AG04449 (cell line): ENCODE measurements at regions not wholly inside any gene's neighbourhood (a gene's known extent, or its start where the extent isn't known, plus 50 kb on each side); places are given as distances from the start of the nearest gene placed in this dataset.

Experiments used
- CTCF ChIA-PET: fragments of 350-600 bp; formaldehyde crosslinking; extraction: SDS; loops from one replicate; lab custom pipeline; 2021; ENCODE audit warnings: antibody characterized with exemption; lab: Yijun Ruan, JAX
- POLR2A ChIA-PET: fragments of 400-600, 350-600 bp; formaldehyde crosslinking; extraction: SDS; loops from one replicate; lab custom pipeline; 2020; ENCODE audit warnings: antibody characterized with exemption, inconsistent platforms; lab: Yijun Ruan, JAX
- DNase-seq: peaks from one replicate; pipeline ENCODE4 v3.0.0-alpha.2; 2010; ENCODE audit warnings: low read depth, low spot score
- H3K4me3 ChIP-seq: 2 replicates; pipeline ENCODE4 v1.5.1; 2011; ENCODE audit warnings: low read depth, mild to moderate bottlenecking, control low read depth, low read length
- CTCF ChIP-seq: IDR thresholded peaks from one replicate; pipeline ENCODE4 v1.5.1; 2011; ENCODE audit warnings: mild to moderate bottlenecking, moderate library complexity, low read length, control low read depth, inconsistent platforms; ENCODE audit not compliant: insufficient read depth; ENCODE audit errors: missing control alignments

- no peak overlapping the region; the same call in 1 of the 2 replicates for H3K4me3 ChIP-seq
- TF ChIP-seq CTCF = no peak
- POLR2A ChIA-PET = no interaction called here
- DNase-seq = no peak
- CTCF ChIA-PET = no interaction called here
These were observed 79.6 kb upstream of the CDH11 start for GRCh38 chr16:65201511-65201910.

- no peak overlapping the region for H3K4me3 ChIP-seq
- ChIA-PET CTCF (no interaction called here), POLR2A (no interaction called here)
- DNase-seq = no peak
- TF ChIP-seq CTCF = no peak
These were observed 79.0 kb upstream of the CDH11 start for GRCh38 chr16:65200857-65201256.

GRCh38 chr16:65200156-65200773, 78.4 kb upstream of the CDH11 start:
- ChIA-PET POLR2A (no interaction called here), CTCF (no interaction called here)
- H3K4me3 ChIP-seq = no peak overlapping the region
- TF ChIP-seq CTCF = no peak
- DNase-seq = no peak

- H3K4me3 ChIP-seq = no peak overlapping the region
- no peak for TF ChIP-seq CTCF
- CTCF ChIA-PET = no interaction called here
- no peak for DNase-seq
- POLR2A ChIA-PET = interaction anchor here (0.6 kb wide), 1 partner anchor 28 kb away, joined by 3 read pairs; no protein-coding TSS in a partner anchor
These were observed 74.7 kb upstream of the CDH11 start for GRCh38 chr16:65196420-65197075.

GRCh38 chr16:65195998-65196397, 74.1 kb upstream of the CDH11 start:
- no peak for TF ChIP-seq CTCF
- ChIA-PET POLR2A (interaction anchor here (0.6 kb wide), 1 partner anchor 28 kb away, joined by 3 read pairs; no protein-coding TSS in a partner anchor), CTCF (no interaction called here)
- H3K4me3 ChIP-seq = no peak overlapping the region
- DNase-seq = no peak

GRCh38 chr16:65185241-65185778, 63.4 kb upstream of the CDH11 start:
- ChIA-PET POLR2A (no interaction called here), CTCF (no interaction called here)
- H3K4me3 ChIP-seq = no peak overlapping the region
- DNase-seq = no peak
- TF ChIP-seq CTCF = no peak
